ENCODE measurements at regions not wholly inside any gene's neighbourhood (a gene's known extent, or its start where the extent isn't known, plus 50 kb on each side); places are given as distances from the start of the nearest gene placed in this dataset.

DNA sequence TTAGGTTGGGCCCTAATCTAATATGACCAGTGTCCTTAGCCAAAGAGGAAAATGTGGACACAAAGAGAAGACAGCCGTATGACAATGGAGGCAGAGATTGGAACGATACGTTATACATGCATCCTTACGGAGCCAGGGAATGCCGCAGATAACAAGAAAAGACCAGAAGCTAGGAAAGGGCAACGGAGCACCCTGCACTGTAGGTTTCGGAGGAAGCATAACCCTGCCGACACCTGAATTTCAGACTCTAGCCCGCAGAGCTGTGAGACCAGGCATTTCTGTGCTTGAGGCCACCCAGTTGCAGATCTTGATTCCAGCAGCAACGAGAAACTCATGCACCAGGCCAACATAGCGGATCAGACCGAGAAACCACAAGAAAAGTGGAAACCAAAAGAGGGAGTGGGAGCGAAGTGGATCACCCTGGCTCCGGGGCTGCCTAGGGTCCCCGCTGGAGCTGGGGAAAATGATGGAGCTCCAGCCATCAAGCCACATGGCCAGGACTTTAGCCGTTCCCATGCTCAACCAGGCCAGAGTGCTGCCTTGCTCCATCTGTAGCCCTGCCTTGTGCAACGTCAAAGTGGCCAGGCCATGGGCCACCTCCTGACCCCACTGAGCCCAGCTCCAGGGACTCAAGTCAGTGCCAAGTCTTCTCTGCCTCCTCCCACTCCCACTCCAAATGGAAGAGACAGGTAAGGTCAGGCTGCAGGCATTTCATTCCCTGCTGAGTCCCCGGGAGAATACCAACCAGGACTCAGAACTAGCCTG lies 51.7 kb upstream of the RPL38 start:
- Histone ChIP-seq H3K36me3 (no peaks in the 10 kb centered on the region), H3K27me3 (replicated peaks; ENCODE audit: insufficient read depth) (no peaks in the 10 kb centered on the region), H3K4me3 (no peak overlapping the region), H3K27ac (no peak overlapping the region), H3K4me1 (replicated peaks) (no peaks in the 10 kb centered on the region), H3K9me3 (no peaks in the 10 kb centered on the region)
- 92% methylated on average over 18 of the region's 18 CpGs for WGBS
- DNase-seq (ENCODE audit: low spot score), result no peak
- TF ChIP-seq POLR2A (IDR thresholded peaks at IDR 0.05) (no peak), POLR2AphosphoS5 (IDR thresholded peaks at IDR 0.05) (no peak)
- TF ChIP-seq, protein P1, sequence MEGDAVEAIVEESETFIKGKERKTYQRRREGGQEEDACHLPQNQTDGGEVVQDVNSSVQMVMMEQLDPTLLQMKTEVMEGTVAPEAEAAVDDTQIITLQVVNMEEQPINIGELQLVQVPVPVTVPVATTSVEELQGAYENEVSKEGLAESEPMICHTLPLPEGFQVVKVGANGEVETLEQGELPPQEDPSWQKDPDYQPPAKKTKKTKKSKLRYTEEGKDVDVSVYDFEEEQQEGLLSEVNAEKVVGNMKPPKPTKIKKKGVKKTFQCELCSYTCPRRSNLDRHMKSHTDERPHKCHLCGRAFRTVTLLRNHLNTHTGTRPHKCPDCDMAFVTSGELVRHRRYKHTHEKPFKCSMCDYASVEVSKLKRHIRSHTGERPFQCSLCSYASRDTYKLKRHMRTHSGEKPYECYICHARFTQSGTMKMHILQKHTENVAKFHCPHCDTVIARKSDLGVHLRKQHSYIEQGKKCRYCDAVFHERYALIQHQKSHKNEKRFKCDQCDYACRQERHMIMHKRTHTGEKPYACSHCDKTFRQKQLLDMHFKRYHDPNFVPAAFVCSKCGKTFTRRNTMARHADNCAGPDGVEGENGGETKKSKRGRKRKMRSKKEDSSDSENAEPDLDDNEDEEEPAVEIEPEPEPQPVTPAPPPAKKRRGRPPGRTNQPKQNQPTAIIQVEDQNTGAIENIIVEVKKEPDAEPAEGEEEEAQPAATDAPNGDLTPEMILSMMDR (IDR thresholded peaks at IDR 0.05), result no peak
- intact Hi-C loops (cut with DNase I), result no loop called here

DNA sequence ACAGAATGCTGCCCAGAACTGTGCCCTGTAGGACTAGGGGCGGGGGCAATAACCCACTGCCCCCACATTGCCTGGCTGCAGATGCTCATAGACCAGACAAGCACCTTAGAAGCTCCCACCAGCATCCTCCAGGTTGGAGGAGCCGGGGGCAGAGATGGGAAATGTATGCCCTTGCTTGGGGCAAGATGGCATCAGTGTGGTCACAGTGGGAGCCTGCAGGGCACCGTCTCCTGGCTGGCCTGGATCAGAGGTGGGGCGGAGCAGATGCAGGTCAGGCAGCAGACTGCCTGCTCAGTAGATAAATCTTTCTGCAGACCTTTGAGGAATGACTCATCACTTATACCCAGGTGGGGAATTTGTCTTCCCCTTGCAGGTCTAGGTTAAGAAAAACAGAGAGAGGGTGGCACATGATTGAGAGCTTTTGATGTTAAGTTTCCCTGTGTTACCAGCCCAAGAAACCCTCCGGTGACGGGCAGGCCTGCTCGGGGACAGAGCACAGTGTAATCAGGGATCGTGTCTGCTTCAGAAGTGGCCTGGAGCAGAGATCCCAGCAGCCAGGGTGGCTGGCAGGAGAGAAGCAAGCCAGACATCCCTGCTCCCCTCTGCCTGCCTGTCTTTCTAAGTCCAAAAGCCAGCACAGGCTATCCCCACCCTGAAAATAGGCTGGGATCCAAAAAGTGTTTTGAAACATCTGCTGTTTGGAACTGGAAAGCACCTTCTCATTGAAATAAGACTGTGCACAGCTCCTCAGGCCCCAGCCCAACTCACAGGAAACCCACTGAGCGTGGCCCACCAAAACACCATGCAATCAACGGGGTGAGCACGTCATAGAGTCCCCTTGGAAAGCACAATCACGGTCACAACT lies 50.7 kb upstream of the RPL38 start:
- 56% methylated on average over 12 of the region's 12 CpGs for WGBS
- H3K4me1 ChIP-seq (replicated peaks), result no peaks in the 10 kb centered on the region
- DNase-seq (ENCODE audit: low spot score), result no peak
- no peak overlapping the region for H3K4me3 ChIP-seq
- no peaks in the 10 kb centered on the region for H3K36me3 ChIP-seq
- no peaks in the 10 kb centered on the region for H3K27me3 ChIP-seq (replicated peaks; ENCODE audit: insufficient read depth)
- intact Hi-C loops (cut with DNase I), result no loop called here
- H3K27ac ChIP-seq, result no peak overlapping the region
- TF ChIP-seq, protein P1 (IDR thresholded peaks at IDR 0.05), result no peak
- TF ChIP-seq POLR2AphosphoS5 (IDR thresholded peaks at IDR 0.05) (no peak), POLR2A (IDR thresholded peaks at IDR 0.05) (no peak)
- no peaks in the 10 kb centered on the region for H3K9me3 ChIP-seq

- intact Hi-C loops (cut with DNase I), result no loop called here
Measured at GRCh38 chr17:74153456-74153810, 50.0 kb upstream of the RPL38 start.

More at GRCh38 chr17:74153456-74153810, 50.0 kb upstream of the RPL38 start:
- 93% methylated on average over 4 of the region's 4 CpGs for WGBS
- no peak overlapping the region for H3K4me3 ChIP-seq
- DNase-seq (ENCODE audit: low spot score), result no peak
- TF ChIP-seq, protein P1 (IDR thresholded peaks at IDR 0.05), result no peak
- no peak for TF ChIP-seq POLR2AphosphoS5 (IDR thresholded peaks at IDR 0.05)
- no peak for TF ChIP-seq POLR2A (IDR thresholded peaks at IDR 0.05)
- no peaks in the 10 kb centered on the region for H3K27me3 ChIP-seq (replicated peaks; ENCODE audit: insufficient read depth)
- no peaks in the 10 kb centered on the region for H3K9me3 ChIP-seq
- no peaks in the 10 kb centered on the region for H3K4me1 ChIP-seq (replicated peaks)
- H3K27ac ChIP-seq, result no peak overlapping the region
- no peaks in the 10 kb centered on the region for H3K36me3 ChIP-seq

Measured in prostate gland (tissue), 2 donors.